Type B pancreatic cell (in vitro differentiated cells): ENCODE measurements at regions not wholly inside any gene's neighbourhood (a gene's known extent, or its start where the extent isn't known, plus 50 kb on each side); places are given as distances from the start of the nearest gene placed in this dataset.
A peak's percentile ranks its signal among the peaks of the same experiment; 100 is the strongest.

Source experiments
- DNase-seq: peaks from one replicate; pipeline ENCODE4 v3.0.0; 2021; ENCODE audit warnings: mixed read lengths; ENCODE audit not compliant: unreplicated experiment; ENCODE audit errors: extremely low spot score
- H3K27ac Mint-ChIP-seq: 2 replicates; pipeline ENCODE4 v1.8.0; 2021; ENCODE audit warnings: mild to moderate bottlenecking, mixed read lengths
- H3K27me3 Mint-ChIP-seq: 2 replicates; pipeline ENCODE4 v1.8.0; 2021; ENCODE audit warnings: mixed read lengths
- H3K36me3 Mint-ChIP-seq: 2 replicates; pipeline ENCODE4 v1.8.0; 2021; ENCODE audit warnings: mixed read lengths
- H3K4me1 Mint-ChIP-seq: one replicate; pipeline ENCODE4 v1.8.0; 2021; ENCODE audit warnings: mixed read lengths; ENCODE audit not compliant: unreplicated experiment
- H3K4me3 Mint-ChIP-seq: 2 replicates; pipeline ENCODE4 v1.8.0; 2021; ENCODE audit warnings: mild to moderate bottlenecking, mixed read lengths
- H3K9me3 Mint-ChIP-seq: 2 replicates; pipeline ENCODE4 v1.8.0; 2021; ENCODE audit warnings: mixed read lengths
- TF ChIP-seq, protein P1 (sequence below): fragments of 200-600 bp; sonication (generic); conservative IDR thresholded peaks from 2 replicates; pipeline ENCODE4 v1.5.0; 2021; ENCODE audit warnings: antibody characterized with exemption, mild to moderate bottlenecking

DNA sequence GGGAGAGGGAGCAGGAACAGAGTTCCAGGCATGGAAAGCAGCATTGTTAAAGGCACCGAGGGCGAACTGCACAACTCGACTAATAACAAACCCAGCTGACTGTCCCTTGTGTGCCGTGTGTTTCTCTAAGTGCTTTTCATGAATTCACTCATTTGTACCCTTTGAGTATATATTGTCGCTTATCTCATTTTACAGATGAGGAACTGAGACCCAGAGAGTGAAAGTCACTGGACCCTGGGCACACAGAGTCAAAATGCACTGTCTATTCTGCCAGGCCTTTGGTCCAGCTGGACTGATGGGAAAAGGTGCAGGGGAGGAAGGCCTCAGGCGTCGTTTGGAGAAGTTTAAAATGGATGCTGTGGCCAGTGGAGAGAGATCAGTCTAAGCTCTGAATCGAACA lies 100.7 kb upstream of the GRIK3 start:
- Mint-ChIP-seq H3K27ac (no peak overlapping the region), H3K4me3 (no peak overlapping the region), H3K36me3 (no peaks in the 10 kb centered on the region), H3K4me1 (no peaks in the 10 kb centered on the region), H3K9me3 (no peaks in the 10 kb centered on the region), H3K27me3 (peaks cover 51% of the 10 kb centered on the region)
- TF ChIP-seq, protein P1, sequence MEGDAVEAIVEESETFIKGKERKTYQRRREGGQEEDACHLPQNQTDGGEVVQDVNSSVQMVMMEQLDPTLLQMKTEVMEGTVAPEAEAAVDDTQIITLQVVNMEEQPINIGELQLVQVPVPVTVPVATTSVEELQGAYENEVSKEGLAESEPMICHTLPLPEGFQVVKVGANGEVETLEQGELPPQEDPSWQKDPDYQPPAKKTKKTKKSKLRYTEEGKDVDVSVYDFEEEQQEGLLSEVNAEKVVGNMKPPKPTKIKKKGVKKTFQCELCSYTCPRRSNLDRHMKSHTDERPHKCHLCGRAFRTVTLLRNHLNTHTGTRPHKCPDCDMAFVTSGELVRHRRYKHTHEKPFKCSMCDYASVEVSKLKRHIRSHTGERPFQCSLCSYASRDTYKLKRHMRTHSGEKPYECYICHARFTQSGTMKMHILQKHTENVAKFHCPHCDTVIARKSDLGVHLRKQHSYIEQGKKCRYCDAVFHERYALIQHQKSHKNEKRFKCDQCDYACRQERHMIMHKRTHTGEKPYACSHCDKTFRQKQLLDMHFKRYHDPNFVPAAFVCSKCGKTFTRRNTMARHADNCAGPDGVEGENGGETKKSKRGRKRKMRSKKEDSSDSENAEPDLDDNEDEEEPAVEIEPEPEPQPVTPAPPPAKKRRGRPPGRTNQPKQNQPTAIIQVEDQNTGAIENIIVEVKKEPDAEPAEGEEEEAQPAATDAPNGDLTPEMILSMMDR: no peak
- DNase-seq: no peak

DNA sequence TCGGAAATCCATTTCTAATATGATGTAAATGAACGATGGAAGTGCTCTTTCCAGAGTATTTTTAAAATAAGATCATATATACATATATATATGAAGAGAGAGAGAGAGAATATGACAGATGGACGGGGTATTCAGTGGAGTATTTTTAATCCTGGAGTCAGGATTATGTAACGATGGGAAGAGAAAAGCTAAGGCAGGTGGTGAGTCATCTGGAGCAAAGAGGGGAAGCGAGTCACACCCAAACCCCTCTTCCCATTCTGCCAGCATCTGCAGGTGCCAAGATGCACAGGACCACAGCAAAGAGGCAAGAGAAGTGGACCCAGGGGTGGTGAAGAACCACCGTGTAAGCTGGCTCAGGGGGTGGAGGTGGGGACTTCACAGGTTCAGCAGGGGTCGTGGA lies 102.7 kb upstream of the GRIK3 start:
- Mint-ChIP-seq H3K27me3 (peaks cover 40% of the 10 kb centered on the region), H3K36me3 (no peaks in the 10 kb centered on the region), H3K4me3 (no peak overlapping the region), H3K4me1 (no peaks in the 10 kb centered on the region), H3K27ac (no peak overlapping the region), H3K9me3 (no peaks in the 10 kb centered on the region)
- no peak for DNase-seq
- TF ChIP-seq, protein P1: no peak

DNA sequence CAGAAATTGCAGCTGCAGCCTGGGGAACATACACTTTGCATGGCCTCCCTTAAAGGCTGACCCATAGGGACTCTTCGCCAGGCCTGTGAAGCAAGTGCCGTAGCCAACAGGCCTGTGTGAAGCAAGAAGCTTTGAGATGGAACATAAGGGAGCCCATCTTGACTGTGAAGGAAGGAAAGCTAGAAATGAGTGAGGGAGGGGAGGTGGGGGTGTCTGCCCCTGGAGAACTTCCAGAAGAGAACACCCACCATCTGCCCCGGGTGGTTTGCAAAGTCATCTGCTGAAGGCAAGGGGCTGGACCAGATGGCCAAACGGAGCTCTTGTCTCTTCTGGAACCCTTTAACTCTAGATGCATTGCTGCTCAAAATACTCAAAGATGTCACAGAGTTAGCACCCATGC lies 103.3 kb upstream of the GRIK3 start:
- Mint-ChIP-seq H3K27me3 (peaks cover 45% of the 10 kb centered on the region), H3K36me3 (no peaks in the 10 kb centered on the region), H3K27ac (no peak overlapping the region), H3K4me3 (no peak overlapping the region), H3K9me3 (no peaks in the 10 kb centered on the region), H3K4me1 (no peaks in the 10 kb centered on the region)
- DNase-seq: no peak
- TF ChIP-seq, protein P1: no peak

DNA sequence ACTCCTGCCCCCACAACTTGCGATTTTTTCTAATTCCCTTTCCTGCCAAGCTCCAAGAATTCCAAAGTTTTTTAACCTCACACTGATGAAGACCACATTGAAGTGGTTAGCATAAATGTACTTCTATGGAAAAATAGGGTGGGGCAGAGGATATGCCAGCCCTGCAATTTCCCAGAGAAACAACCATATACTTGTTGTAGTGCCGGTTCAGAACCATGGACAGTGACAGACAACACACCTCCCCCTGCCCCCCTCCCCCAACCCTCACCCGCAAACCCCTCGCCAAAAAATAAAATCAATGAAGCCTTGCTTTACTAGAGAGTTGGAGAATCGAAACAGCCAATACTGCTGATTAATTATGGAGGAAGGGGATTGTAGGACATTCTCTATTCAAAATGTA lies 109.5 kb upstream of the GRIK3 start:
- DNase-seq: no peak
- no peaks in the 10 kb centered on the region for H3K4me1 Mint-ChIP-seq
- no peak overlapping the region for H3K4me3 Mint-ChIP-seq
- no peaks in the 10 kb centered on the region for H3K9me3 Mint-ChIP-seq
- H3K36me3 Mint-ChIP-seq: no peaks in the 10 kb centered on the region
- peaks cover 49% of the 10 kb centered on the region for H3K27me3 Mint-ChIP-seq
- TF ChIP-seq, protein P1: no peak
- no peak overlapping the region for H3K27ac Mint-ChIP-seq

DNA sequence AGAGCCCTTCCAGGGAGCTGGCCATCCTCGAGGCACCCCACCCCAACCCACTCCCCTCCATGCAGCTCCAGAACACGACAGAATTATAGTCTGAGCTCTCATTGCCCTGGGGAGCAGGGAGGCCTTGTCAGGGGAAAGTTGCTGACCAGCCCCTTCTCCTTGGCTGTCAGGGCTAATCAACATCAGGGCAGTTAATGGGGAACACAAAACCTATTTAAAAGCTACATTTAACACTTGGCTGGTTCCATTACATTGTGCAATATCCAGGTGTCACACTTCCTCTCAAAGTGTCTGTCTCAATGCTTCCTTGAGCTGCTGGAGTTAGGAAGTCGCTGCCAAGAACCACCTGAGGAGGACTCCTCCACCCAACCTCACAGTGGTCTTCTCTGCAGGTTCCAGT lies 111.8 kb upstream of the GRIK3 start:
- no peak overlapping the region for H3K4me3 Mint-ChIP-seq
- no peak overlapping the region for H3K27ac Mint-ChIP-seq
- H3K36me3 Mint-ChIP-seq: no peaks in the 10 kb centered on the region
- H3K4me1 Mint-ChIP-seq: no peaks in the 10 kb centered on the region
- TF ChIP-seq, protein P1: no peak
- H3K27me3 Mint-ChIP-seq: peaks cover 45% of the 10 kb centered on the region
- no peaks in the 10 kb centered on the region for H3K9me3 Mint-ChIP-seq
- DNase-seq: peak; percentile 51

DNA sequence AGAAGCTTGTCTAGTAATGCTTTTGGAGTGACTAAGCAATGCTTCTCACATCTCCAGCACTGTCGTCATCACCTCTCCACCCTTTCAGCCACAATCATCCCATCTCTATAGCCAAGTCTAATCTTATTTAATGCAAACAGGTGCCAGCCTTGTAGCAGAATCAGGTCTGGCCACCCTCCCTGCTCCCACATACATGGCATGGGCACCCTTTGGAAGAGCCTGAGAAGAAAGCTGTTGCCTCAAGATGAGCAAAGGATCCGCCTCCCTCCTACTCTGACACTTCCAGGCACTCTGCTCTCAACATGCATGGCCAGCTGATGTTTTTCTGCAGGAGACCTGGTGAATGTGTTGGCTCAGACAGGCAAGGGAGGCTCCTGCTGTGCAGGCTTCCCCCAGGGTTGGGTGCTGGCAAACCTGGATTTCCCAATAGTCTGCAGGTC lies 113.1 kb upstream of the GRIK3 start:
- Mint-ChIP-seq H3K36me3 (no peaks in the 10 kb centered on the region), H3K4me1 (no peaks in the 10 kb centered on the region), H3K9me3 (no peaks in the 10 kb centered on the region), H3K4me3 (no peak overlapping the region), H3K27ac (no peak overlapping the region), H3K27me3 (peaks cover 44% of the 10 kb centered on the region)
- TF ChIP-seq, protein P1: no peak
- peak; percentile 16 for DNase-seq
